GM18505 (cell line): ENCODE measurements at regions not wholly inside any gene's neighbourhood (a gene's known extent, or its start where the extent isn't known, plus 50 kb on each side); places are given as distances from the start of the nearest gene placed in this dataset.

Source experiments
- ATAC-seq: cut with Tn5 transposase; IDR thresholded peaks from one replicate; pipeline ENCODE4 v1.9.1; 2021; ENCODE audit not compliant: unreplicated experiment
- POLR2A ChIP-seq: IDR thresholded peaks from 4 replicates; pipeline ENCODE4 v1.6.1; 2011; ENCODE audit warnings: borderline replicate concordance; ENCODE audit not compliant: insufficient read depth, insufficient read length; ENCODE audit errors: extremely low read depth

GRCh38 chr4:140297221-140297570, 76.2 kb upstream of the SCOC start:
- ATAC-seq, result no peak
- TF ChIP-seq POLR2A, result no peak

GRCh38 chr4:140296335-140297220, 76.9 kb upstream of the SCOC start:
- no peak for TF ChIP-seq POLR2A
- ATAC-seq, result no peak

GRCh38 chr4:140293979-140294378, 79.5 kb upstream of the SCOC start:
- TF ChIP-seq POLR2A, result no peak
- ATAC-seq, result no peak

- TF ChIP-seq POLR2A, result no peak
- no peak for ATAC-seq
Observed at GRCh38 chr4:140291259-140291658, 82.2 kb upstream of the SCOC start.

- no peak for ATAC-seq
- no peak for TF ChIP-seq POLR2A
Observed at GRCh38 chr4:140289486-140289885, 84.0 kb upstream of the SCOC start.

GRCh38 chr4:140286456-140286855, 87.0 kb upstream of the SCOC start:
- no peak for TF ChIP-seq POLR2A
- ATAC-seq, result no peak

GRCh38 chr4:140284456-140284855, 89.0 kb upstream of the SCOC start:
- no peak for ATAC-seq
- no peak for TF ChIP-seq POLR2A

- ATAC-seq, result no peak
- no peak for TF ChIP-seq POLR2A
Observed at GRCh38 chr4:140281828-140282552, 91.5 kb upstream of the SCOC start.

GRCh38 chr4:140277576-140277975, 95.9 kb upstream of the SCOC start:
- ATAC-seq, result no peak
- TF ChIP-seq POLR2A, result no peak

- no peak for ATAC-seq
- TF ChIP-seq POLR2A, result no peak
Observed at GRCh38 chr4:140271553-140271952, 101.9 kb upstream of the SCOC start.

- TF ChIP-seq POLR2A, result no peak
- no peak for ATAC-seq
Observed at GRCh38 chr4:140269369-140269768, 104.1 kb upstream of the SCOC start.

- ATAC-seq, result no peak
Observed at GRCh38 chr4:140268186-140268841, 105.1 kb upstream of the SCOC start.

GRCh38 chr4:140267576-140267975, 105.9 kb upstream of the SCOC start:
- no peak for ATAC-seq

More at GRCh38 chr4:140268186-140268841, 105.1 kb upstream of the SCOC start:
- TF ChIP-seq POLR2A, result no peak

More at GRCh38 chr4:140267576-140267975, 105.9 kb upstream of the SCOC start:
- TF ChIP-seq POLR2A, result no peak
